AML-193 (cell line): ENCODE measurements at regions not wholly inside any gene's neighbourhood (a gene's known extent, or its start where the extent isn't known, plus 50 kb on each side); places are given as distances from the start of the nearest gene placed in this dataset.
"Not testable (repeated sequence)": the region's sequence is repeated elsewhere in the genome, so short reads cannot be mapped to it uniquely, and the experiment has no call there.

Experiments
- DNase-seq, 2 experiments: peaks; one replicate each; lab custom pipeline; 2025; lab: John Stamatoyannopoulos, UW

DNA sequence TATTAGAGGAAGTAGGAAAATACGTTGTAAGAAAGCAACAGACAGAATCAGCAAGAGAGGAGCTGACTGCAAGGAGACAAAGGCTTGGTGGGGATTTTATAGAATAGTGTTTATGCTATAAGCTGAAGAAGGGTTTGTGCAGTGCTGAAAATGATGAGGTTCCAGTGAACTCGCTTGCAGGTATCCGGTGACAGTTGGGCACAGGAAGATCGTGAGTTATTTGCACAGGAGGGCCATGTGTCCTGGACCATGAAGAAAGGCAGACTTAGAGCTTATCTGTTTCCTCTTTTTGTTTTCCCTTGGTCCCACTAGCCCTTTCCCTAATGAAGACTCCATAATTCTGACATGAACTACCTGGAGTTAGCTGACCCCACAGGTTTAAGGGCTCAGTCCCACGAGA lies 61.4 kb downstream of the NXNL2 start:
- DNase-seq, result no peak

DNA sequence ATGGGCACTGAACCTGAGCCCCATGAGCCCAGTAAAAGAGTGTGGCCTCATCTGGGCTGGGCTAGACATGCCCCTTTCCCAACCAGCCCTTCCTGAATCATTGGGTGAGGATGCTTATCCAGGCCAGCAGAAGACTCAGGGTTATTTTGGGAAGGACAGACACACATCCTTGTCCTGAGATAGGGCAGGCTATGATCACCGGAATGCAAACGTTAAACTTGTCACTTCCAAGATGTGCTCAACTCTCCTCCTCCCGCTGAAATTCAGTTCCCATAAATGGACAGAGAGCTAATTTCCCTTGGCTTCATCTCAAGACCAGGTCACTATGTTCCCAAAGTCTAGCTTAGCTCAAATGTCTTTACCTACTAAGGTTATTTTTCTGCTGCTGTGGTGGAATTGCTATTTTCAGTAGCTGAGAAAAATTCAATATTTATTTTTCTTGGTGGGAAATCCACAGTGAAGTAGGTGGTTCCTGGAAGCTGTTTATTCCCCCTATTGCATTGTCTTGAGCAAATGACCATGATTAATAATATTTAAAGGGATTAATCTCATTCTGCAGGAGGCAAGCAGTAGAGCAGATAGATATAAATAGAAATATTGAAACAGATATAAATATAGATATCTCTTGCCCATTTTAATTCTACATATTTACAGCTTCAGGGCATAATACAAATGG lies 70.0 kb downstream of the NXNL2 start:
- no peak for DNase-seq

DNA sequence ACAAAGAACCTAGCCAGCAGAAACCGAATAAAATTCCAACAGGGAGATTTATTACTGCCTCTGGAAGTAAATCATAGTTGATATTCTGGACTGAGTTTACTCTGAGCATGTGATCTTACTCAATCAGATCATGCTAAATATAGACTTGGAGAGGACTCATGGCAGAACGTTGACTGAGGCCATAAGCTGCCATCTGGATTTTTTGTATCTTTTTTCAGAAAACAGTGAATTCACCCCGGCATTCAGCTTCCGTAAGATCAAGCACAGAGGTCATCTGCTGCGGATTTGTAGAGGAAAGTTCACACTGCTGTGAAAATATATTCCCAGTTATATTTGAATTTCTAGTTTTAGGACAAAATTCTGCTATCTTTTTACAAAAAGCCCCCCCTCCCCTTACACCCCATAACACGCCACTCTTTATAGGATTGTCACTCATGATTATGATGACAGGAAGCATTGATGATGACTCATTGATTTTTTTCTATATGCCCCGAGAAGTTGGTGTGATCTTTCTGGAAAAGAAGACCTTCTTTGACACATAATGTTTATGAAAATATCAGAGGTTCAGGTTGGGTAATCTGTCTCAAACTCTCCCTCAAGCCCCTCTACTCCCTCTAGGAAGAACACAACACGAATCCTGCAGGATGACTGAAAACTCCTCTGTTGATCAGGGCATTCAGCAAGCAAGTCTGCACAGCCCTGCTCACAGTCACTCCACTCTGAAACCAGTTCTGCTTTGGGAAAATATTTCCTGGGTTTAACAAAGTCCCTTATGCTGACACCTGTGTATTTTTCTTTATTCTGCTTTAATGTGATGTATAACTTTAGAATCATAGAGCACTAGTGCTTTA lies 70.8 kb downstream of the NXNL2 start:
- DNase-seq, result no peak

DNA sequence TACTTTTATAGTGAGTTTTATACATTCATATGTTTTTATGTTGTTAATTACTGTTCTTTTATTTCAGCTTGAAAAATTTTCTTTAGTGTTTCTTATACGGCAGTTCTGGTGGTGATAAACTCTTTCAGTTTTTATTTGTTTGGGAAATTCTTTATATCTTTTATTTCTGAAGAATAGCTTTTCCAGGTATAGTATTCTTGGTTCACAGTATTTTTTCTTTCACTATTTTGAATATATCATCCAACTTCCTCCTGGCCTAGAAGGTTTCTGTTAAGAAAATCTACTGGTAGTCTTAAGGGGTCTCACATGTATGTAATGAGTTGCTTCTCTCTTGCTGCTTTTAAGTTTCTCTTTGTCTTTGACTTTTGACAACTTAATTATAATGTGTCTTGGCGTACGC lies 79.4 kb downstream of the NXNL2 start:
- no peak for DNase-seq

DNA sequence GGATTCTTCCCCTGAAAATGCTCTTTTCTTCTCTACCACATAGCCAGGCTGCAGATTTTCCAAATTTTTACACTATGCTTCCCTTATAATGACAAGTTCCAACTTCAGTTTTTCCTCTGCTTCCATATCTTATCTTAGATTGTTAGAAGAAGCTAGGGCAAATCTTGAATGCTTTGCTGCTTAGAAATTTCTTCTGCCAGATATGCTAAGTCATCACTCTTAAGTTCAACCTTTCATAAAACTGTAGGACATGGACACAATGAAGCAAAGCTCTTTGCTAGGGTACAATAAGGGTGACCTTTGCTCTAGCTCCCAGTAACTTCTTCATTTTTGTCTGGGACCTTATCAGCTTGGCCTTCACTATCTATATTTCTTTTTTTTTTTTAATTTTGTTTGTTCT lies 88.7 kb downstream of the NXNL2 start:
- DNase-seq, result no peak

DNA sequence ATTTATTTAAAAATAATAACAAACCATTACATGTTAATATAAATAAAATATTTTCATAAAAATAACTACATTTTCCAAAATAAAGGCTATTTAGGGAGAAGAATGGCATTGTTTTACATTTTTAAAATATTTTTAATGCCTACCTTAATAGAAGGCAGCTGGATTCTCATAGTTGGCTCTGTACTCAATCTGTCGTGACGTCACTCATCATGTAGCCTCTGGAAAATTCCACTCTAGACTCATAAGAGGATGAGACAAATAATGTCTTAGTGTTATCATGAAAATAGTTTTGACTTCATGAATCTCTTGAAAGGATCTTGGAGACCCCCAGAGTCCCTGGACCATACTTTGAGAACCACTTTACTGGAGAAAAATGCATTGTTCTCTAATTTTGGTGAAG lies 93.1 kb downstream of the NXNL2 start:
- DNase-seq, result no peak

DNA sequence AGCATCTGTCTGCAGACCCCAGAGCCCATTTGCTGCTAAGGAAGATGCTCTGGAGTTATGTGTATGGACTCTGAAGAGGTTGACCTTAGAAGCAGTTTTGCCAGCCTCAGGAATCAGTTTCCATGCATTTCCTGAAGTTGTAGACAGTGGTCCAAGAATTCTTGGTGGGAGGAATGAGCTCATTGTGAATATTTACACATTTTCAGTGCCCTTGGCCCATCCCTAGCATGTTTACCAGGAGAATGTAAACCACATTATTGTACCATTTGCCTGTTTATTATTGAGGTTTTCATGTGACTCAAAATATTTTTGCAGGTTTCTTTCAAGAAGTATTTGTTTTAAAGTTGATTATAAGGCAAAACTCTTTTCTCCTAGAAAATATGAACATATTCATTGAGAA lies 93.8 kb downstream of the NXNL2 start:
- DNase-seq, result no peak

DNA sequence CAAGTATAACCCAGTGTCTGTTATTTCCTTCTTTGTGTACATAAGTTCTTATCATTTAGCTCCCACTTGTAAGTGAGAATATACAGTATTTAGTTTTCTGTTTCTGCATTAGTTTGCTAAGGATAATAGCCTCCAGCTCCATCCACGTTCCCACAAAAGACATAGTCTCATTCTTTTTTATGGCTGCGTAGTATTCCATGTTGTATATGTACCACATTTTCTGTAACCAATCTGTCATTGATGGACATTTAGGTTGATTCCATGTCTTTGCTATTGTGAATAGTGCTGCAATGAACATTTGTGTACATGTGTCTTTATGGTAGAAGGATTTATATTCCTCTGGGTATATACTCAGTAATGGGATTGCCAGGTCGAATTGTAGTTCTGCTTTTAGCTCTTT lies 95.6 kb downstream of the NXNL2 start:
- DNase-seq, result not testable (repeated sequence)

DNA sequence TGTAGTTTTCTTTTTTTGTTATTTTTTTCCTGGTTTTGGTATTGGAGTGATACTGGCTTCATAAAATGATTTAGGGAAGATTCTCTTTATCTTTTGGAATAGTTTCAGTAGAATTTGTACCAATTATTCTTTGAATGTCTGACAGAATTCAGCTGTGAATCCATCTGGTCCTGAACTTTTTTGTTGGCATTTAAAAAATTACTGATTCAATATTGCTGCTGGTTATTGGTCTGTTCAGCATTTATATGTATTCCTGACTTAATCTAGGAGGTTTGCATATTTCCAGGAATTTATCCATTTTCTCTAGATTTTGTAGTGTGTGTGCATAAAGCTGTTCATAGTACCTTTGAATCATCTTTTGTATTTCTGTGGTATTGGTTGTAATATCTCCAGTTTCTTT lies 100.2 kb downstream of the NXNL2 start:
- no peak for DNase-seq

DNA sequence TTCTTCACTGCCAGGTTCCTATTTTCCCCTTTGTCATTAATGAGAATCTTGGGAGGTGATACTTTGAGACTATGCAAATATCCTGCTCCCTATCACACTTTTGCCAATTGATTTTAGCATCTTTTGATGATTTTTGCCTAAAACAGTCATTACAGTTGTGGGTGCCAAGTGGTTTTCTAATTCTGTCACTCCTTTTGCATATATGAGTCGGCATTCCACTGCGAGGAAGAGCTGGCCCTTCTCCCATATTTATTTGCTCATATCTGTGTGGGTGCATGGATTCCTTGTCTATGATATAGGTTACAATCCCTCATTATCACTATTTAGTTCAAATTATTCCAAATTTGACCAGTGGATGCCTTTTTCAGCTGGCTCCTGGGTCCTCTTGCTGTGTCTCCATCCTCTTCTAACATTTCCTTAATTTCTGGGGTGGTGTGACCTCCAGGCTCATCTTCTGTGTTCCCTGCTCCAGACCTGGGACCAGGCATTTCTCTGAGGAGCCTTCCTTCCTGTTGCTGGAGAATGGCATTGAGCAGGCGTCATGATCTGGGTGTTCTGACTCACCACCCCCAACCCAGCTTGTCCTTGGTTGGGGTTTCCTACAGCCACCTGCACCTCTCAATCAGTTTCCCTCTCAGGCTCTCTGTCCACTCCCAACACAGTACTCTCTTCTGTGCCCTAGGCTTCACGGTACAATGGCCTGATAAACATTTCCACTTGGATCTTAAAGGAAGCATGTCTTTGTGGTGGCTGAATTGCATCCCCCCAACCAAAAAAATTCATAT lies 106.7 kb downstream of the NXNL2 start:
- DNase-seq, result no peak

DNA sequence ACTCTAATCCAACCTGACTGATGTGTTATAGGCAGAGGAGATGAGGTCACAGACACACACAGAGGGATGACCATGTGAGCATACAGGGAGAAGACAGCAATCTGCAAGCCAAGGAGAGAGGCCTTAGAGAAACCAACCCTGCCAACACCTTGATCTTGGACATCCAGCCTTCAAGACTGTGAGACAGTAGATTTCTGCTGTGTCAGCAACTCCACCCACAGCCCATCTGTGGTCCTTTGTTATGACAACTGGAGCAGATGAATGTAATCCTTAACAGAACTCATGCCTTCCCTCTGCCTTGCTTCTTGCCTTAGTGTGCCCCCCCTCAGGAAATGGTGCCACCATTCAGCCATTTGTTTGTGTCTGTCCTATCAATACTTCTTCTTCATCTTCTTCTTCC lies 107.4 kb downstream of the NXNL2 start:
- no peak for DNase-seq

DNA sequence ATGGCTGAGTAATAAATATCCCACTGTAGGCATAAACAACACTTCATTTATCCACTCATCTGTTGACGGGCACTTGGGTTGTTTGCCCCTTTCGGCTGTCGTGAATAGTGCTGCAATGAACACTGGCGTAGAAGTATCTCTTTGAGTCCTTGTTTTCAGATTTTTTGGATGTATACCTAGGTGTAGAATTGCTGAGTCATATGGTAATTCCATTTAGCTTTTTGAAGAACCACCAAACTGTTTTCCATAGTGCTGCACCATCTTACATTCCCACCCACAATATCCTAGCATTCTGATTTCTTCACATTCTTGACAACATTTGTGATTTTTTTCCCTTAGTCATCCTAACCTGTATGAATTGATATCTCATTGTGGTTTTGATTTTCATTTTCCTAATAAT lies 109.0 kb downstream of the NXNL2 start:
- no peak for DNase-seq

DNA sequence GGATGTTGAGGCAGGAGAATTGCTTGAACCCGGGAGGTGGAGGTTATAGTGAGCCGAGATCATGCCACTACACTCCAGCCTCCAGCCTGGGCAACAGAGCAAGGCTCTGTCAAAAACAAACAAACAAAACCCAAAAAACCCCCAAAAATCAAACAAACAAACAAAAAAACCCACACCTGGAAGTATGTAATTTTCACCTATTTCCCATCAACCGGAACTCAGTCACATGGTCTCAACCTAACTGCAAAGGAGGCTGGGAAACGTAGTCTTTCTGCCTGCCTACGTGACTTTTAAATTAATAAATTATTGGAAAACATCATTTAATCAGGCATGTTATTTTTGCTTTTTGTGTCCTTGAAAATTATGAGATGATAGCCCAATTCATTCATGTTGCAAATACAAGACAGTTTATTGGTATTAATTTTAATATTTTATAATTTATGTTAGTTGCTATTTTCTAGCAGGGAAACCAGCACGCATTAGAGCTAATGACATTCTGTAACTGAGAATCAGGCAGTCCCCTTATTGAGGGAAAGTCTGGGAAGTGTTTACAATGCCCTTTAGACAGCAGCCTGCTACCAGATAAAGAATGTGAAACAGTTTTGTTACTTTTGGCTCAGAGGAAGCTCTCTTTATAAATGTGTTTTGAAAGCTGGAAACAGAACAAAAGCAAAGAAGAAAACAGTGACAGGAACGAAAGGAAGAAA lies 110.3 kb downstream of the NXNL2 start:
- no peak for DNase-seq

DNA sequence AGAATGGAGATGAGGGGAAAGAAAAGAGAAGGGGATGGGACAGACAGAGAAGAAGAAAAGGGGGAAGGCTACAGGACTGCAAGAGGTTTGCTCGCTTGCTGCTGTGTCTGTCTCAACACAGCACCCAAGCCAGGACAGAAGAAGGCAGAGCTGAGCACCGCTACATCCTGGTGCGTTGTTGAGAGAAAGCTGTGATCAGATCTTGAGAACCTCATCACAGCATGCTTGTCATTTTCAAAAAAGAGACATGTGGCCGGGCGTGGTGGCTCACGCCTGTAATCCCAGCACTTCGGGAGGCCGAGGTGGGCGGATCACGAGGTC lies 110.9 kb downstream of the NXNL2 start:
- no peak for DNase-seq

DNA sequence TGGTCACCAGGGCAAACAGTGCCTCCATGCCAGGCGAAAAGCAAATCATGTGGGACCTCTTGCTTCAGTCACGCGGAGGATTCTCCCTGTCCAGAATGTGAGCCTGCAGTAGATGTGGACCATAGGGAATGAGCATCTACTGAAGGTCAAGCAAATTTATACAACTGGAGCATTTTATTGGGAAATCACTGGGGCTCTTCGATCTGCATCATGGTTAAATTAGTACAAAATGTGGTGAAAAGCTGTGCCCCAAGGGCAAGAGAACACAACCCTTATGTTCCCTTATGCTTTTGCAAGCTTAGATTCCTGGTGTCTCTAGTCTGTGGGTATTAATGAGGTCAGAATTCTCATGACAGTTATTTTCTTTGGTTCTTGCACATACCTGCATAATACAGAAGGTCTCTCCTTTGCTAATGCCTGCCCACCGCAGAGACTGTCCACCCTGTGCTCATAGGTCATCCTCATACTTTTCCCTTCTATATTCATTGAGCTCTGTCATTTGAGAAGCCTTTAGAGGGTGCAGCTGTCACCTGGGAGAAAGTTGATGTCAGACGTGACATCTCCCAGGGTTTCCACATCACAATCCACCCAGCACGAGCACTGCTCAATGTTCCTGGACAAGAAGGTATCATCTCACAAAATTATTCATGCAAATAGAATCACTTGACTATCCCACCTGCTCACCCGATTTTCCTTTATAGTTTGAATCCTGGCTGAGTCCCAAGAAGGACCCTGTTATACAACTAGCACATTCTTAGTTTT lies 111.7 kb downstream of the NXNL2 start:
- no peak for DNase-seq

DNA sequence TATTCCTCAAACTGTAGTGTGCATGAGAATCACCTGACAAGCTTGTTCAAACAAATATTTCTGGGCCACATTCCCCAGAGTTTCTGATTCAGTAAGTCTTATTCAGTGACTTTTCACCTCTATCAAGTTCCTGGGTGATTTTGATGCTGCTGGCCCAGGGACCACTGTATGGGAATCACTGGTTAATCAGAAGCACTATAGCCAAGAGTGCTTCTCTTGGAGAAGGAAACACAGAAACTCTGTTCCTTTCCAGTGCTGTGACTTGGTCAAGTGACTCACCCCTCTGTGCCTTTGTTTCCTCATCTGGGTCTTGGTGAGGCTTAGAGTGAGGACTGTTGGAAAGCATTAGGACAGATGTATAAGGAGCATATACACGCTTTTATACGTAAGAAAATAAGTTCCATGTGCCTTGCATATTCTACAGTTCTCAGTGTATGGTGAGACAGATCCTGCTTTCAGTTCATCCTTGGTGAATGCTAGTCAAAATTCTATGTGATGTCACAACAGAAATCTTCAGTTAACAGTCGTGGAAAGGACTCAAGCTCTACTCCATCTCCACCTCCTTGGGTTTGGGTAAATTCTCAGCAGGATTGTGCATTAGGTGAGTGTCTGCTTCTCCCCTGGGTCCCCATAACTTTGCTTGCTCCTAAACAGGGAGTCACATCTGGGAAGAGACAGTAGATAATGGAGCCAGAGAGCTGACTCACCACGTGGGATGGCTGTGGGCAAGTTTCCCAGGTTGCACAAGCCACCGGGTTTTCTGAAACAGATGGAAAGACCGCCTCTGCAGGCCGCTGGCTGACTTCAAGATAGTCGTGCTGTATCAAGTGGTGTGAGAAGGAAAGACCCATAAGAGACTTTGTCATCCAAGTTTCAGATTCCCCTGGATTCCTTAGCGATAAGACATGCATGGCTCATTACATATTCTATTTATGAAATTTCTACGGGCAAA lies 117.0 kb downstream of the NXNL2 start:
- no peak for DNase-seq

DNA sequence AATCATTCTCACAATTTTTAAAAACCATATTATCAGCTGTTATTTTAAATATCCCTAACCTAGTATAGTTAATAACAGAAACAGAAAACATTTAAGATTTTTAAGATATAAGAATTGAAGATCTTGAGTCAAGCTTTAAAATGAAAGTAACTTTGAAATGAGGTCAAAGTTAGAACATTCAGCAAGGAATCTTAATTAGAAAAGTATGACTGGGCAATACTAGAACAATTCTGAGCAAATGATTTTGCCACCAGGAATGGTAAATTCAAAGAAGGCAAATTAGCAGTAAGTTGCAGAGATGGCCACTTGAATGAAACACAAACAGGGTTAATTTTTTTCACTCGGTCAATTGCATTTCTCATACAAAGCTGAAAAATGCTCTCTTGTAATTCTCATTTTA lies 117.9 kb downstream of the NXNL2 start:
- DNase-seq, result no peak

DNA sequence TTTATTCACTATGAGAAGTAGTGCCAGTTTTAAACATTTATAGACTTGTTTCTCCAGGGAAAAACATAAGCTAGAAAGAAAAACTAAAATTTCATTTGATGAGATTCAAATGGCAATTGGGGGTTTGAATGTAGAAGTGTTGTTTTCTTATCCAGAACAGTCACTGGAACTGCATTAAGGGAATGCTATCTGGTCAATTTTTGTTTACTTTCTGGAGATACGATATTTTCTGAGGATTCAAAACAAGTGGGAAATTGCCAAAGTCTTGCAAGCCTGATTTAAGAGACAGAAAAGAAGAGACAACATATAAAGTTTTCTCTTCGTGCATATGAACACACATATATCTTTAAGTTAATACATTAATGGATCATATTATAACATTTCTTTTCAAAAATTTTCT lies 118.4 kb downstream of the NXNL2 start:
- no peak for DNase-seq

DNA sequence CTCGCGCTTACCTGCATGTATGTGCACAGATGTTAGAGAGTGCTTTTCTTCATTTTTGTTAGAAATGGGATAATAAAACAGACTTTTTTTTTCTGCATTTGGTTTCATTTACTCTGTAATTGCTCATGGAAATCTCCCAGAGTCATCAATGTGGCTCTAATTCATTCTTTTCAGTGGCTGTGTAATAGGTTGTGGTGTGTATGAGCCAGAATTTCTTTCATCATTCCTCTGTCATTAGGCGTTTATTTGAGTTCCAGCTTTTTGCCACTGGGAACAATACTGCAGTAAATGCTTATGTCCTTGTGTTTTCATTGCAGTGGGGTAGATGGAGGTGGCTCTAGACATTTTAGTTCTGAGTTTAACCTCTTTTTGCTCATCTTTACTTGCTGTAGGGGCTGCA lies 118.9 kb downstream of the NXNL2 start:
- DNase-seq, result no peak

DNA sequence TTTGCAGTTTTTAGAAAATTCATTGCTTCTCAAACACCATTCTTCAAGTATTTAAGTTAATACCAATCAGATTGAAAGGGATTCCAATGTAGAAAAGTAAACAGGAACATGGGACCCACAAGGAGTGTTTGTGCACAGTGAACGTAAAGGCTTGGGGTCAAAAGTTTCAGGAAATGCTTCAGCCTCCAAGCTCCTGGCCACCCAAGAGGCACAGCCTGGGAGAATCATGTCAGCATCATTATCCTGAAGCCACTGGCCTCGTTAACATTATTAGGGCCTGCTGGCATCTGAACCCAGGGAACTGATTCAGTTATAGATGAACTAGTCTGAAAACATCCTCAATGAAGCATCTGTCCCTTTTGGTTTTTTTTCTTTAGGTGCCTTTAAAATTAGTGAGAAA lies 122.9 kb downstream of the NXNL2 start:
- DNase-seq, result no peak
